ENCODE measurements at regions not wholly inside any gene's neighbourhood (a gene's known extent, or its start where the extent isn't known, plus 50 kb on each side); places are given as distances from the start of the nearest gene placed in this dataset.

DNA sequence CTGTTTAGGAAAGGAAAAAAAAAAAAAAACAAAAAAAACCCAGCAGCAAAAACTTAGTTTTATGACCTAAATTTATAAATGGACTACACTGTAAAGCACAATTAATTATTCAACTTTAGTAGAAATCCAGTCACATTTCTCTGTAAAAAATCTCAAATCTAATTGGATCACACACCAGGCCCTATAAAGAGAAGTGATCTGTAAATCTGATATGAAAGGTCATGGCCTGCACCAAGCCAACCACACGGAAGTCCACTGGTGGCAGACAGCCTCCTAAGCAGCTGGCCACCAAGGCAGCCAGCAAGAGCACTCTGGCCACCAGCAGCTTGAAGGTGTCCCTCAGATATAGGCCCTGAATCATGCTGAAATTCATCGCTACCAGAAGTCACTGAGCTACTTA, 131.6 kb downstream of the HFE start:
- TF ChIP-seq, protein P1, sequence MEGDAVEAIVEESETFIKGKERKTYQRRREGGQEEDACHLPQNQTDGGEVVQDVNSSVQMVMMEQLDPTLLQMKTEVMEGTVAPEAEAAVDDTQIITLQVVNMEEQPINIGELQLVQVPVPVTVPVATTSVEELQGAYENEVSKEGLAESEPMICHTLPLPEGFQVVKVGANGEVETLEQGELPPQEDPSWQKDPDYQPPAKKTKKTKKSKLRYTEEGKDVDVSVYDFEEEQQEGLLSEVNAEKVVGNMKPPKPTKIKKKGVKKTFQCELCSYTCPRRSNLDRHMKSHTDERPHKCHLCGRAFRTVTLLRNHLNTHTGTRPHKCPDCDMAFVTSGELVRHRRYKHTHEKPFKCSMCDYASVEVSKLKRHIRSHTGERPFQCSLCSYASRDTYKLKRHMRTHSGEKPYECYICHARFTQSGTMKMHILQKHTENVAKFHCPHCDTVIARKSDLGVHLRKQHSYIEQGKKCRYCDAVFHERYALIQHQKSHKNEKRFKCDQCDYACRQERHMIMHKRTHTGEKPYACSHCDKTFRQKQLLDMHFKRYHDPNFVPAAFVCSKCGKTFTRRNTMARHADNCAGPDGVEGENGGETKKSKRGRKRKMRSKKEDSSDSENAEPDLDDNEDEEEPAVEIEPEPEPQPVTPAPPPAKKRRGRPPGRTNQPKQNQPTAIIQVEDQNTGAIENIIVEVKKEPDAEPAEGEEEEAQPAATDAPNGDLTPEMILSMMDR (IDR thresholded peaks at IDR 0.05), result no peak
- TF ChIP-seq ZFX (IDR thresholded peaks at IDR 0.05; ENCODE audit: borderline replicate concordance), result no peak
- H3K27ac ChIP-seq, result peak overlapping the region; percentile 99

DNA sequence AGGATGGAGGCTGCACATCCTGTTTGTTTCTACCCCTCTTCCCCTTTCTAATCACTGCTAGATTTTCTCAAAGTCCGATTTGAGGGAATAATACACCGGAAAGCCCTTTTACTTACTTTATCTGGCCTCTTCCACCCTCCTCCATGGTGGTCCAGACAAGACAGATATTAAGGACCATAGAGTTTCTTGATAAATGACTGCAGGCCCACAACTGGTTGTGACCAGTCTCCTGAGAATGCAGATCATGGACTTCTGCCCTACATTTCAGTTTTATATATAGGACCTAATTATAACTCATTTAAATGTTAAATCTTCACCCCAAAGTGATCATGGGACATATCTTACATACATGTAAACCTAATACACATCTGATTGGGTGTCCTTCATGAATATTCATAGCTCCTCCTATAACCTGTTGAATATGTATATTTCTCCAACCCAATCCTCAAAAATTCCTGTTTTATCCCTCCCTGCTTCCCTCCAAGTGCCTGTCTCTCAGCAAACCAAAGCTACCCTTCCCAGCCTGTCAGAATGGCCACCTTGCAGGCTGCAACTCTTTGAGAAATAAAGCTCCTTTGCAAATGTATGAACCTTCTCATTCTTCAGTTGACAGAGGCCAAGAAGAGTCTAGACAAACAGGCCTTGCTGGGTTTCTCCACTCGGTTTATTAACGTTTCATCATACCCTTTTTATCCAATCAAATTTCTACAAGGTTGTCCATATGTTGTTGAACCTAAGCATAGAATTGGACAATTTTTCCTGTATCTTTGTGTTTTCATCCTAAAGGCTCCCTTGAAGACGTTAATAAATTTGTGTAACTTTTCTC, 133.1 kb downstream of the HFE start:
- H3K27ac ChIP-seq, result peak overlapping the region; percentile 11; the same call in 1 of the 2 replicates
- no peak for TF ChIP-seq ZFX (IDR thresholded peaks at IDR 0.05; ENCODE audit: borderline replicate concordance)
- TF ChIP-seq, protein P1 (IDR thresholded peaks at IDR 0.05), result no peak

DNA sequence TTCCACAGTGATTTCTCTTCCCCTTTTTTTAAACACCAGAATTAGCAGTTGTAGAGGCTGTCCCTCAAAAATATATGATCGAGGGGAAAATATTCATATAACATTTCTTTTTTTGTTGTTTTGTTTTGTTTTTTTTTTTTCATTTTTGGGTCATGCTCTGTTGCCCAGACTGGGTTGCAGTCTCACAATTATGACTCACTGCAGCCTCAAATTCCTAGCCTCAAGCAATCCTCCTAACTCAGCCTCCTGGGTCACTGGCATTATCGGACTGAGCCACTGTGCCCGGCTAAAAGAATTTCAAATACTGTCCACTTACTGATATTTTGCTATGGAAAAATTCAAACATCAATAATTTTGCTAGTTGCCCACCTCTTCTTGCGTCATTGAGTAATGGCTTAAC, 134.0 kb downstream of the HFE start:
- peak overlapping the region; percentile 11; the same call in 1 of the 2 replicates for H3K27ac ChIP-seq

DNA sequence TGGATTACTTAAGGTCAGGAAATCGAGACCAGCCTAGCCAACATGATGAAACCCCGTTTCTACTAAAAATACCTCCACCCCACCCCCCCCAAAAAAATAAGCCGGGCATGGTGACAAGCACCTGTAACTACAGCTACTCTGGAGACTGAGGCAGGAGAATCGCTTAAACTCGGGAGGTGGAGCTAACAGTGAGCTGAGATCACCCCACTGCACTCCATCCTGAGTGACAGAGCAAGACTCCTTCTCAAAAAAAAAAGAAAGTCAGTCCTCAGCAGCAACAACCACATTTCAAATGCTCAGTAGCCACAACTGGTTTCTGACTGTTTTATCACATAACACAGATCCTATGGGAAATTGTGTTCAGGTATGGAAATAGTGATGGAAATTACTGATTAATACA, 135.3 kb downstream of the HFE start:
- H3K27ac ChIP-seq, result peak overlapping the region; percentile 97
- no peak for TF ChIP-seq ZFX (IDR thresholded peaks at IDR 0.05; ENCODE audit: borderline replicate concordance)
- TF ChIP-seq, protein P1 (IDR thresholded peaks at IDR 0.05), result no peak

More for the DNA sequence above, 134.0 kb downstream of the HFE start:
- TF ChIP-seq, protein P1 (IDR thresholded peaks at IDR 0.05), result no peak
- TF ChIP-seq ZFX (IDR thresholded peaks at IDR 0.05; ENCODE audit: borderline replicate concordance), result no peak

DNA sequence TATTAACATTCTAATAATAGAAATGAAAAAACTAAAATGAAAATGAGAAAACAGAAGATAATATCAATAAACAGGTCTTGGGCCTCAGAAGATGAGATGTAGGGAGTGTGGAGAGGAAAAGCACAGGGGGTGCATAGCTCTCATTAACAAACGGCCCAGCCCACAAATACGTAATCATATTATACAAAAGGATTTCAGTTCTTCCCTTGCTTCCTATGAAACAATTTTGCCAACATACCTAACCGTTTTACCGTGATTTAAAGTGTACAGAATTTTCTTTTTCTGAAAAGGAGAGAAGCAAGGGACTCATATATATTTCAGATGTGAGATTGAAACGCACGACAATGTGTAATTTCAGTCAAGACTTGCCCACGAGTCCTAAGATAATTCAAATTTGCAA, 136.0 kb downstream of the HFE start:
- TF ChIP-seq, protein P1 (IDR thresholded peaks at IDR 0.05), result no peak
- no peak for TF ChIP-seq ZFX (IDR thresholded peaks at IDR 0.05; ENCODE audit: borderline replicate concordance)
- peak overlapping the region; percentile 97 for H3K27ac ChIP-seq

DNA sequence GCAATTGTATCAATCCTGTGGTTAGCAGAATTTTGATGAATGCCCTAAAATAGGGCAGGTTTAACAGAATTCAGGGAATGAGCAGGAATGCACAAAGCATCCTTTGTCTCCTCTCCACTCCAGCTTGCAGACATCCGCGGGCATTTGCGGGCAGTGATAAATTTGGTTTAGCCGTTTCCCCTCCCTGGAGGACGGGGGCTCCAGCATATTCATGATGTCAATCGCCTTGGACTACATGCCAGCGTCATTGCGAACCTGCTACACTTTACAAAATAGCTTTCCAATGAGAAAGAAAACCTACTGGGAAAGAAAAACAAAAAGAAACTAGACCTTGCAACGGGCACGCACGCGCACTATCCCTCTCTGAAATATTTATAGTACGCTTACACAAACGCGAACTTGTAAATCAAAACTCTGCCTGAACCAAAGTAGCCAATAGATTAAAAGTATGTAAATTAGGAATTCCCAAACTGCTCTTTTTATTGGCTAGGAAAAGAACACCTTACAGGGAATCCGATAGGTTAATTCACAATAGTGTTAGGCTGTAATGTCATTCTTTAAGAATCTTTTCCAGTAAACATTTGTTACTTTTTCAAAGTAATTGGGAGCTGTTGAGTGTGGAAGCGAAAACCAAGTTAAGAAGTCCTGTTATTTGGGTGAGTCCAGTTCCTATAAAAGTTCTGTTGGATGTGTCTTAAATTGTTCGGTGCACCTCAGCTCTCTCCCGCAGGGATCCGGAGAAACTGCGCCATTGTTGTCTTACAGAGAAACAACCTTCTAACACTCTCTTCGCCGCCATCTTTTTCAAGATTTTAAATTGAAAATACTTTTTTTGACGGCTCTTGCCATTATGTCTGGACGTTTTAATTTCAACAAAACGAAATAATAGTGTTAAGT, 136.7 kb downstream of the HFE start:
- H3K27ac ChIP-seq, result peak overlapping the region; percentile 97
- TF ChIP-seq ZFX (IDR thresholded peaks at IDR 0.05; ENCODE audit: borderline replicate concordance), result no peak
- TF ChIP-seq, protein P1 (IDR thresholded peaks at IDR 0.05), result no peak

All from 22Rv1 (cell line).